CD4-positive, alpha-beta memory T cell (primary cell): ENCODE measurements at regions not wholly inside any gene's neighbourhood (a gene's known extent, or its start where the extent isn't known, plus 50 kb on each side); places are given as distances from the start of the nearest gene placed in this dataset.

Experiments used
- CTCF ChIA-PET: fragments of 350-600 bp; sonication (Branson Sonifier 250); formaldehyde crosslinking; loops from one replicate; lab custom pipeline; 2021; ENCODE audit warnings: inconsistent platforms; ENCODE audit not compliant: partially characterized antibody; lab: Charles Lee
- POLR2A ChIA-PET: fragments of 350-600 bp; sonication (Branson Sonifier 250); formaldehyde crosslinking; loops from one replicate; lab custom pipeline; 2021; ENCODE audit not compliant: partially characterized antibody; lab: Charles Lee
- DNase-seq, 5 donors: peaks; one replicate each; pipeline versions ENCODE4 v3.0.0 to v3.0.0-alpha.2; 2020 to 2022; ENCODE audit warnings: mixed read lengths in 1 of 5
- H3K27ac ChIP-seq: one replicate; pipeline ENCODE4 v1.7.0; 2013; ENCODE audit warnings: low read depth, low read length
- H3K27me3 ChIP-seq: 2 replicates; pipeline ENCODE4 v1.7.0; 2013; ENCODE audit warnings: mild to moderate bottlenecking, low read length, moderate library complexity; ENCODE audit not compliant: insufficient read depth
- H3K36me3 ChIP-seq: 2 replicates; pipeline ENCODE4 v1.7.0; 2013; ENCODE audit warnings: mild to moderate bottlenecking, low read length, moderate library complexity; ENCODE audit not compliant: insufficient read depth
- H3K4me1 ChIP-seq: 2 replicates; pipeline ENCODE4 v1.7.0; 2013; ENCODE audit warnings: mild to moderate bottlenecking, low read length, moderate library complexity; ENCODE audit not compliant: insufficient read depth
- H3K4me3 ChIP-seq, 2 donors: one replicate each; pipeline ENCODE4 v1.7.0; 2013; ENCODE audit warnings: low read length in 2 of 2, mild to moderate bottlenecking in 1 of 2
- H3K9me3 ChIP-seq, 2 donors: one replicate each; pipeline ENCODE4 v1.7.0; 2013; ENCODE audit warnings: low read length in 2 of 2, control low read depth in 1 of 2; ENCODE audit not compliant: control insufficient read depth in 1 of 2
- H3K27ac Mint-ChIP-seq, 7 donors: one replicate each; pipeline ENCODE4 v1.8.0; 2020 to 2021; ENCODE audit warnings: mixed read lengths in 7 of 7, mild to moderate bottlenecking in 6 of 7, inconsistent platforms in 3 of 7, moderate library complexity in 3 of 7
- H3K27me3 Mint-ChIP-seq, 2 donors: one replicate each; pipeline ENCODE4 v1.8.0; 2020 to 2021; ENCODE audit warnings: mixed read lengths in 2 of 2
- H3K36me3 Mint-ChIP-seq, 2 donors: one replicate each; pipeline ENCODE4 v1.8.0; 2020 to 2021; ENCODE audit warnings: mixed read lengths in 2 of 2, inconsistent platforms in 1 of 2, mild to moderate bottlenecking in 1 of 2
- H3K4me1 Mint-ChIP-seq, 4 donors: one replicate each; pipeline ENCODE4 v1.8.0; 2020 to 2021; ENCODE audit warnings: mixed read lengths in 4 of 4, mild to moderate bottlenecking in 1 of 4
- H3K4me3 Mint-ChIP-seq, 8 donors: one replicate each; pipeline ENCODE4 v1.8.0; 2020 to 2021; ENCODE audit warnings: mixed read lengths in 8 of 8, mild to moderate bottlenecking in 7 of 8, moderate library complexity in 6 of 8, inconsistent platforms in 3 of 8
- H3K9me3 Mint-ChIP-seq, 8 donors: one replicate each; pipeline ENCODE4 v1.8.0; 2020 to 2021; ENCODE audit warnings: mixed read lengths in 8 of 8, mild to moderate bottlenecking in 5 of 8, inconsistent platforms in 3 of 8, moderate library complexity in 1 of 8
- intact Hi-C: fragments of 100-400 bp; cut with micrococcal nuclease; formaldehyde crosslinking; loops from one replicate; pipeline ENCODE4 v1.15.1; 2023

DNA sequence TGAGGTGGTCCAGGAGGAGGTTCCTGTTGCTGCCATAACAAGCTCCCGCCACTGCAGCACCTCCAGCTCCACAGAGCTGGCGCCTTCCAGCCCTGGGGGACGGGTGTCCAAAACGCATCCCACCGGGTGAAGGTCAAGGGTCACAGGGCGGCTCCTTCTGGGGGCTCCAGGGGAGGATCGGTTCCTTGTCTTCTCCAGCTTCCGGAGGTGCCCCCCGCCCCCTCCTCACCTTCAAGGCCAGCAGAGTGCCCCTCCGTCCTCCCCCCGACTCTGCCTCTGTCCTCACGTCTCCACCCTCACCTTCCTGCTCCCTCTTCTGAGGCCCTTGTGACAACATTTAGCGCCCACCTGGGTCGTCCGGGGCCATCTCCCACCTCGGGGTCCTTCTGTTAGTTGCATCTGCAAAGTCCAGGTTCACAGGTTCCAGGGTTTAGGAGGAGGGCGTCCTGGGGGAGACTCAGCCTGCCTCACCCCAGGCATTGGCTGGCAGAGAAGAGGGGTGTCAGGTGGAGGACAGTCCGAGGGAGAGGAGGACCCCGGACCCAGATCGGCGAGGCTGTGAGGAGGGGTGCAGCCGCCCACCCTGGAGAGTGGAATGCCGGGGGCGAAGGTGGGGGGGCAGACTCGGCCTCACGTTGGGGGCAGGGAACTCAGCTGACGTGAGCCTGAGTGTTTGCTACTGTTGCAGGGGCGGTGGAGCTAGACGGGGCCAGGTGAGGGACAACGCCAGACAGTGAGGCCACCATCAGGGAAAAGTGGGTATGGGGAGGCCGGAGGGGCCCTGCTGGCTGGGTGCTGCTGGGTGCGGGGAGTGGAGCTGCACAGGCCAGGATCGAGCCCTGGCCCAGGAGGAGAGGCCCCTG, 205.5 kb upstream of the C14orf180 start:
- Histone ChIP-seq H3K36me3 (no peaks in the 10 kb centered on the region), H3K27ac (no peak overlapping the region), H3K4me3 (no peak overlapping the region), H3K4me1 (peaks cover 8% of the 10 kb centered on the region), H3K9me3 (no peaks in the 10 kb centered on the region), H3K27me3 (no peaks in the 10 kb centered on the region)
- ChIA-PET CTCF (no interaction called here), POLR2A (interaction anchor here (1.2 kb wide), 1 partner anchor 25 kb away, joined by 4 read pairs; no protein-coding TSS in a partner anchor)
- Mint-ChIP-seq H3K4me1 (peaks cover 3 to 26% (median 9%) of the 10 kb centered on the region in 4 donors), H3K4me3 (no peak overlapping the region), H3K27me3 (no peaks in the 10 kb centered on the region), H3K27ac (no peak overlapping the region), H3K9me3 (peaks cover 0 to 11% (median 4%) of the 10 kb centered on the region in 8 donors), H3K36me3 (peaks cover 0 to 4% of the 10 kb centered on the region in 2 donors)
- intact Hi-C loops, result no loop called here
- no peak for DNase-seq

DNA sequence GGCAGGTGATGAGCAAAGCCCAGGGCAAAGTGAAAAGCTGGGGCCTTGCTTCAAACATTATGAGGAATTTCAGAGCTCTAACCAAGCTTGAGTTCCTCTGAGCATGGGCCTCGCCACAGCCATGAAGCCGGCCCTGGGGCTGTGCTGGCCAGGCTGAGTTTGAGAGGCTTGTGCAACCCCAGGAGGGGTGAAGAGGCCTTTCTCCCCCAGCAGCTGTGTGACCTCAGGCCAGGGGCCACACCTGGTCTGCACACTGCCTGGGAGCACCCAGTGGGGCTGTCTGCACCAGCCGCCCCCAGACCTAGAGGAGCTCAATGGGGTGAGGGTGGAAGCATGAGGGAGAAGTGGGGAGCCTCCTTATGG, 204.9 kb upstream of the C14orf180 start:
- Mint-ChIP-seq H3K36me3 (peaks cover 0 to 7% of the 10 kb centered on the region in 2 donors), H3K9me3 (peaks cover 0 to 16% (median 9%) of the 10 kb centered on the region in 8 donors), H3K27me3 (no peaks in the 10 kb centered on the region), H3K27ac (no peak overlapping the region), H3K4me3 (no peak overlapping the region), H3K4me1 (peaks cover 3 to 26% (median 9%) of the 10 kb centered on the region in 4 donors)
- peaks cover 8% of the 10 kb centered on the region for H3K4me1 ChIP-seq
- peaks cover 0 to under 1% of the 10 kb centered on the region in 2 donors for H3K9me3 ChIP-seq
- DNase-seq, result no peak
- ChIA-PET CTCF (no interaction called here), POLR2A (interaction anchor here (1.2 kb wide), 1 partner anchor 24 kb away, joined by 4 read pairs; no protein-coding TSS in a partner anchor)
- no peak overlapping the region for H3K4me3 ChIP-seq
- no peaks in the 10 kb centered on the region for H3K27me3 ChIP-seq
- no peaks in the 10 kb centered on the region for H3K36me3 ChIP-seq
- intact Hi-C loops, result no loop called here
- H3K27ac ChIP-seq, result no peak overlapping the region

- no peaks in the 10 kb centered on the region for H3K36me3 ChIP-seq
- CTCF ChIA-PET, result no interaction called here
- intact Hi-C loops, result no loop called here
- Mint-ChIP-seq H3K9me3 (peaks cover 0 to 24% (median 17%) of the 10 kb centered on the region in 8 donors), H3K4me1 (peaks cover 0 to 19% (median 8%) of the 10 kb centered on the region in 4 donors), H3K27ac (peak overlapping the region in 2 of 7 donors; percentile 29 to 55), H3K36me3 (peaks cover 0 to 12% of the 10 kb centered on the region in 2 donors), H3K27me3 (no peaks in the 10 kb centered on the region), H3K4me3 (no peak overlapping the region)
- H3K27ac ChIP-seq, result no peak overlapping the region
- DNase-seq, result no peak
- H3K4me1 ChIP-seq, result peaks cover 8% of the 10 kb centered on the region
- POLR2A ChIA-PET, result interaction anchor here (1.2 kb wide), 1 partner anchor 23 kb away, joined by 4 read pairs; no protein-coding TSS in a partner anchor
- H3K4me3 ChIP-seq, result no peak overlapping the region
- peaks cover 0 to 10% of the 10 kb centered on the region in 2 donors for H3K9me3 ChIP-seq
- H3K27me3 ChIP-seq, result no peaks in the 10 kb centered on the region
Measured at GRCh38 chr14:104375551-104376201, 203.9 kb upstream of the C14orf180 start.

GRCh38 chr14:104376202-104377140, 203.1 kb upstream of the C14orf180 start:
- no peak for DNase-seq
- CTCF ChIA-PET, result no interaction called here
- no peak overlapping the region for H3K4me3 Mint-ChIP-seq
- H3K27me3 Mint-ChIP-seq, result no peaks in the 10 kb centered on the region
- Histone ChIP-seq H3K4me3 (no peak overlapping the region), H3K9me3 (peaks cover 0 to 18% of the 10 kb centered on the region in 2 donors), H3K36me3 (no peaks in the 10 kb centered on the region), H3K27ac (no peak overlapping the region), H3K27me3 (no peaks in the 10 kb centered on the region), H3K4me1 (peaks cover 8% of the 10 kb centered on the region)
- H3K36me3 Mint-ChIP-seq, result peaks cover 0 to 12% of the 10 kb centered on the region in 2 donors
- peak overlapping the region in 1 of 7 donors; percentile 82 for H3K27ac Mint-ChIP-seq
- peaks cover 0 to 32% (median 24%) of the 10 kb centered on the region in 8 donors for H3K9me3 Mint-ChIP-seq
- intact Hi-C loops, result no loop called here
- POLR2A ChIA-PET, result no interaction called here
- H3K4me1 Mint-ChIP-seq, result peaks cover 0 to 16% (median 8%) of the 10 kb centered on the region in 4 donors

- intact Hi-C loops, result no loop called here
- Histone ChIP-seq H3K9me3 (peaks cover 0 to 19% of the 10 kb centered on the region in 2 donors), H3K4me1 (peaks cover 8% of the 10 kb centered on the region), H3K4me3 (no peak overlapping the region), H3K27ac (no peak overlapping the region), H3K36me3 (no peaks in the 10 kb centered on the region), H3K27me3 (no peaks in the 10 kb centered on the region)
- Mint-ChIP-seq H3K4me1 (peaks cover 0 to 11% (median 7%) of the 10 kb centered on the region in 4 donors), H3K27ac (no peak overlapping the region), H3K4me3 (no peak overlapping the region), H3K36me3 (peaks cover 0 to 12% of the 10 kb centered on the region in 2 donors), H3K27me3 (no peaks in the 10 kb centered on the region), H3K9me3 (peaks cover 2 to 35% (median 26%) of the 10 kb centered on the region in 8 donors)
- CTCF ChIA-PET, result no interaction called here
- POLR2A ChIA-PET, result no interaction called here
- no peak for DNase-seq
Measured at GRCh38 chr14:104377256-104377655, 202.3 kb upstream of the C14orf180 start.

DNA sequence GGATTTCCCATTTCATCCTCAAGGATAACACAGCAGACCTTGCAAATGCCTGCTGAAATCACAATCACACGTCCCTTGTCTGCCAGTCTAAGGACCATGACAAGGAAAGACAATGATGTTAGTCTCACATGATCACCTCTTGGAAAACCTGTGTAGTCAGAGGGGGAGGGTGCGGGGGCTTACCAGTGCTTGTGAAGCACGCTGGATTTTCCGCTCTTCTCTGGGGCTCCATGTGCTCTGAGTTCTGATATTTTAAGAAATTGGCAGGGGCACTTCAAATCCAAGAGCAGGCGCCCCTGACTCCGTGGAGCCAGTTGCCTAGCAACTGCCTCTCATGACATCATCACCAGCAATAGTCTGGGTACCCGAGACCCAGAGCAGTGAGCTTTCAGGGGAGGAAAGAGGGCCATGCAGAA, 200.9 kb upstream of the C14orf180 start:
- DNase-seq, result no peak
- intact Hi-C loops, result no loop called here
- POLR2A ChIA-PET, result no interaction called here

More for the DNA sequence above, 200.9 kb upstream of the C14orf180 start:
- no peaks in the 10 kb centered on the region for H3K4me1 ChIP-seq
- Mint-ChIP-seq H3K27ac (peak overlapping the region in 2 of 7 donors; percentile 11 to 13), H3K27me3 (no peaks in the 10 kb centered on the region), H3K4me1 (no peaks in the 10 kb centered on the region), H3K4me3 (no peak overlapping the region), H3K36me3 (peaks cover 0 to 12% of the 10 kb centered on the region in 2 donors), H3K9me3 (peaks cover 2 to 35% (median 26%) of the 10 kb centered on the region in 8 donors)
- CTCF ChIA-PET, result no interaction called here
- H3K36me3 ChIP-seq, result no peaks in the 10 kb centered on the region
- no peak overlapping the region for H3K27ac ChIP-seq
- no peak overlapping the region for H3K4me3 ChIP-seq
- no peaks in the 10 kb centered on the region for H3K27me3 ChIP-seq
- peaks cover 0 to 19% of the 10 kb centered on the region in 2 donors for H3K9me3 ChIP-seq
